Gastrocnemius medialis (tissue), 4 donors: ENCODE measurements at regions not wholly inside any gene's neighbourhood (a gene's known extent, or its start where the extent isn't known, plus 50 kb on each side); places are given as distances from the start of the nearest gene placed in this dataset.

Experiments used
- POLR2A ChIP-seq, 2 donors: fragments of 450-650 bp; IDR thresholded peaks; one replicate each; pipeline ENCODE4 v1.6.1; 2017; ENCODE audit warnings: antibody characterized with exemption in 2 of 2, mild to moderate bottlenecking in 2 of 2, moderate library complexity in 2 of 2
- TF ChIP-seq, protein P1 (sequence below), 5 experiments: fragments of 450-650 bp in 3 of 5; fragments of 200-600 bp in 2 of 5; sonication (generic) in 2 of 5; IDR thresholded peaks in 4 of 5; conservative IDR thresholded peaks in 1 of 5; 1 replicate in 4 of 5; 2 replicates in 1 of 5; pipeline ENCODE4 v1.5.1; 2016 to 2019; ENCODE audit warnings: antibody characterized with exemption in 5 of 5, mild to moderate bottlenecking in 3 of 5, moderate library complexity in 3 of 5

DNA sequence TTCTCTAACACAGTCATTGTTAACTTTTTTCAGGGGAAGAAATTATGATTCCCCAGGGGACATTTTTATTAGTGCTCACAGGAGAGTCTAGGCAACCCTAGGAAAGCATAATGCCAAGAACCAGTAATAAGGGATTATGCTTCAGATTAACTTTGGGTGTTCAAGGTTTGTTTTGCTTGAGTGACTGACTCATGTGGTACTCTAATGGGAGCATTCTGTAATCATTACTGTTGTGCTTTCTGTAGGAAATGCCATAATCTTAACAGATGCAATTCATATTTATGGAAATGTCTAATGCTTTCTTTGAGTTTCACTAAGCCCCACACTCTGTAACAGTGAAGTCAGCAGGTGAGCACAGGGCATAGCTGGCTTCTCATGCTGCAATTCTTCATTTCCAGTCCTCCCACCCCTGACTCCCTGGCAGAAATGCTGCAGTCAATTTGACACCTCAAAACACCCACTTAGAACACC is 263.4 kb upstream of the MAN1A1 start:
- TF ChIP-seq, protein P1, sequence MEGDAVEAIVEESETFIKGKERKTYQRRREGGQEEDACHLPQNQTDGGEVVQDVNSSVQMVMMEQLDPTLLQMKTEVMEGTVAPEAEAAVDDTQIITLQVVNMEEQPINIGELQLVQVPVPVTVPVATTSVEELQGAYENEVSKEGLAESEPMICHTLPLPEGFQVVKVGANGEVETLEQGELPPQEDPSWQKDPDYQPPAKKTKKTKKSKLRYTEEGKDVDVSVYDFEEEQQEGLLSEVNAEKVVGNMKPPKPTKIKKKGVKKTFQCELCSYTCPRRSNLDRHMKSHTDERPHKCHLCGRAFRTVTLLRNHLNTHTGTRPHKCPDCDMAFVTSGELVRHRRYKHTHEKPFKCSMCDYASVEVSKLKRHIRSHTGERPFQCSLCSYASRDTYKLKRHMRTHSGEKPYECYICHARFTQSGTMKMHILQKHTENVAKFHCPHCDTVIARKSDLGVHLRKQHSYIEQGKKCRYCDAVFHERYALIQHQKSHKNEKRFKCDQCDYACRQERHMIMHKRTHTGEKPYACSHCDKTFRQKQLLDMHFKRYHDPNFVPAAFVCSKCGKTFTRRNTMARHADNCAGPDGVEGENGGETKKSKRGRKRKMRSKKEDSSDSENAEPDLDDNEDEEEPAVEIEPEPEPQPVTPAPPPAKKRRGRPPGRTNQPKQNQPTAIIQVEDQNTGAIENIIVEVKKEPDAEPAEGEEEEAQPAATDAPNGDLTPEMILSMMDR (IDR thresholded peaks at IDR 0.05 in 4 of 5, conservative IDR thresholded peaks at IDR 0.05 in 1 of 5): no peak
- TF ChIP-seq POLR2A (IDR thresholded peaks at IDR 0.05): no peak
